Peyer's patch (tissue), 4 donors: ENCODE measurements at regions not wholly inside any gene's neighbourhood (a gene's known extent, or its start where the extent isn't known, plus 50 kb on each side); places are given as distances from the start of the nearest gene placed in this dataset.

ENCODE experiments used
- DNase-seq, 3 donors: peaks; one replicate each; pipeline ENCODE4 v3.0.0-alpha.2; 2017 to 2019
- H3K27ac ChIP-seq, 4 donors: fragments of 200-600 bp; sonication (generic); one replicate each; pipeline ENCODE4 v1.5.1; 2016 to 2019
- H3K27me3 ChIP-seq, 2 donors: fragments of 200-600 bp; sonication (generic); one replicate each; pipeline ENCODE4 v1.5.1; 2019
- H3K36me3 ChIP-seq, 3 donors: fragments of 200-600 bp; sonication (generic); one replicate each; pipeline ENCODE4 v1.5.1; 2016 to 2019
- H3K4me1 ChIP-seq, 4 donors: fragments of 200-600 bp; sonication (generic); one replicate each; pipeline ENCODE4 v1.5.1; 2016 to 2019
- H3K4me3 ChIP-seq, 4 donors: fragments of 200-600 bp; sonication (generic); 1 replicate in 3 of 4; 2 replicates in 1 of 4; pipeline ENCODE4 v1.5.1; 2016 to 2019; ENCODE audit warnings: mild to moderate bottlenecking in 1 of 4
- H3K9me3 ChIP-seq, 4 donors: fragments of 200-600 bp; sonication (generic); one replicate each; pipeline ENCODE4 v1.5.1; 2016 to 2019; ENCODE audit warnings: mild to moderate bottlenecking in 1 of 4
- POLR2A ChIP-seq, 2 donors: fragments of 450-650 bp; IDR thresholded peaks; one replicate each; pipeline ENCODE4 v1.5.1; 2017; ENCODE audit warnings: antibody characterized with exemption in 2 of 2, mild to moderate bottlenecking in 2 of 2, moderate library complexity in 2 of 2
- TF ChIP-seq, protein P1 (sequence below), 6 experiments: fragments of 450-650 bp in 4 of 6; fragments of 200-600 bp in 2 of 6; sonication (generic) in 1 of 6; IDR thresholded peaks; one replicate each; pipeline ENCODE4 v1.5.1; 2017 to 2019; ENCODE audit warnings: antibody characterized with exemption in 6 of 6, mild to moderate bottlenecking in 3 of 6, moderate library complexity in 1 of 6

DNA sequence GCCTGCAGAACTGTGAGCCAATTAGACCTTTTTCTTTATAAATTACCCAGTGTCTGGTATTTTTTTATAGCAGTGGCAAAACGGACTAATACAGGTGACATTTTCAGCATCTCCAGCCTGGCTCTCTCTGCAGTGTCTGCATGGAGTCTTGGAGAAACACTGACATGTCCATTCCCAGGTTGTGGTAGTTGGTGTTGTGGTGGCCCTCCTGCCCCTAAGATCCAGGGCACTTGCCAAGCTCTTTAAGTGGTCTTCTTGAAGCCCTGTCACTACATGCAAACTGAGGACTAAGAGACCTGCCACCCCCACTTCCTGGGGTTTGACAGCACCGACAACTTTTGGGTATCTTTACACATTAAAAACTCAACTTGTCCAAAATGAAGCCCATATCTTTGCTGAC lies 419.4 kb downstream of the NPHP4 start:
- TF ChIP-seq, protein P1, sequence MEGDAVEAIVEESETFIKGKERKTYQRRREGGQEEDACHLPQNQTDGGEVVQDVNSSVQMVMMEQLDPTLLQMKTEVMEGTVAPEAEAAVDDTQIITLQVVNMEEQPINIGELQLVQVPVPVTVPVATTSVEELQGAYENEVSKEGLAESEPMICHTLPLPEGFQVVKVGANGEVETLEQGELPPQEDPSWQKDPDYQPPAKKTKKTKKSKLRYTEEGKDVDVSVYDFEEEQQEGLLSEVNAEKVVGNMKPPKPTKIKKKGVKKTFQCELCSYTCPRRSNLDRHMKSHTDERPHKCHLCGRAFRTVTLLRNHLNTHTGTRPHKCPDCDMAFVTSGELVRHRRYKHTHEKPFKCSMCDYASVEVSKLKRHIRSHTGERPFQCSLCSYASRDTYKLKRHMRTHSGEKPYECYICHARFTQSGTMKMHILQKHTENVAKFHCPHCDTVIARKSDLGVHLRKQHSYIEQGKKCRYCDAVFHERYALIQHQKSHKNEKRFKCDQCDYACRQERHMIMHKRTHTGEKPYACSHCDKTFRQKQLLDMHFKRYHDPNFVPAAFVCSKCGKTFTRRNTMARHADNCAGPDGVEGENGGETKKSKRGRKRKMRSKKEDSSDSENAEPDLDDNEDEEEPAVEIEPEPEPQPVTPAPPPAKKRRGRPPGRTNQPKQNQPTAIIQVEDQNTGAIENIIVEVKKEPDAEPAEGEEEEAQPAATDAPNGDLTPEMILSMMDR (IDR thresholded peaks at IDR 0.05) = no peak
- no peak for TF ChIP-seq POLR2A (IDR thresholded peaks at IDR 0.05)
- no peaks in the 10 kb centered on the region for H3K27me3 ChIP-seq
- no peaks in the 10 kb centered on the region for H3K4me1 ChIP-seq
- H3K27ac ChIP-seq = no peak overlapping the region
- DNase-seq = no peak
- H3K9me3 ChIP-seq = no peaks in the 10 kb centered on the region
- H3K36me3 ChIP-seq = no peaks in the 10 kb centered on the region
- no peak overlapping the region for H3K4me3 ChIP-seq

DNA sequence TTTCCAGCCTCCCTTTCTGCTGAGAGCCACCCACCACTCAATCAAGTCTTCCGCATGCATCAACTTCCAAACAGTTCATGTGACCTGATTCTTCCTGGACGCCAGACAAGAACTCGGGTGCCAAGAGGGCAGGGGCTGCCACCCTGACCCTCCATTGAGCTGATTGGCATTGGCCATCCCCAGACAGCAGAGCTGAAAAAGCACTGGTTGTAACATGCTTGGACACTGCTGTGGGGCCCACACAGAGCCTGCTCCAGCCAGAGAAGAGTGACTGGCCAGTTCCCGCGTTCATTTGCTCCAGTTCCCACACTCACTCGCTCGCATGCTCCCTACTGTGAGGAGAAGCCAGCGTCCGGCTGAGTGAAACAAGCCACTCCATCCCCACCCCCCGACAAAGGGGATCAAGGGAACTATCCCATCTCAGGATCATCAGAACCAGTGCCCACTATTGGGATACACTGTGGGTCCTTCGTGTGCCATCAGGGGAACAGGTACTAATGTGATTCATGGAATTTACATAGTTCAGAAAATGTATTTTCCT lies 420.3 kb downstream of the NPHP4 start:
- TF ChIP-seq, protein P1 (IDR thresholded peaks at IDR 0.05) = no peak
- TF ChIP-seq POLR2A (IDR thresholded peaks at IDR 0.05) = no peak
- no peak overlapping the region for H3K27ac ChIP-seq
- H3K4me1 ChIP-seq = no peaks in the 10 kb centered on the region
- H3K27me3 ChIP-seq = no peaks in the 10 kb centered on the region
- no peak for DNase-seq
- H3K4me3 ChIP-seq = no peak overlapping the region
- H3K36me3 ChIP-seq = no peaks in the 10 kb centered on the region
- H3K9me3 ChIP-seq = no peaks in the 10 kb centered on the region

DNA sequence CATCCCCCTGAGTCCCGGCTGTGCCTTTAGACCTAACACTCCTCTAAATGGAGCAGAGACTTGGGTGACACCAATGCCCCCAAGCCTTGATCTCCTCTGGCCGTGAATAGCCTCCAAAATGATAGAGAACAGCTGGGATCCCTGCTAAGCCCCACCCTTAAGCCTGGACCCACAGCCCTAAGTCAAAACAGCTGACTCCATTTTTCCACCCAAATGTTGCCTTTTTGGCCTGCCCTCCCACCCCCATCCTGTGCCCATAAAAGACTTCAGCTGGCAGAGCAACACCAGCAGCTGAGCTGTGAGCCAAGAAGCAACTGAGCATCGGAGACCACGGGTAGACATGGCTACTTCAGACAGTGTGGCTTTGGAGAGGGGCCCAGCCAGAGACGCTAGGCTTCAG lies 420.8 kb downstream of the NPHP4 start:
- Histone ChIP-seq H3K27me3 (no peaks in the 10 kb centered on the region), H3K9me3 (no peaks in the 10 kb centered on the region), H3K4me1 (no peaks in the 10 kb centered on the region), H3K27ac (no peak overlapping the region), H3K4me3 (no peak overlapping the region), H3K36me3 (no peaks in the 10 kb centered on the region)
- no peak for DNase-seq
- no peak for TF ChIP-seq POLR2A (IDR thresholded peaks at IDR 0.05)
- TF ChIP-seq, protein P1 (IDR thresholded peaks at IDR 0.05) = no peak

DNA sequence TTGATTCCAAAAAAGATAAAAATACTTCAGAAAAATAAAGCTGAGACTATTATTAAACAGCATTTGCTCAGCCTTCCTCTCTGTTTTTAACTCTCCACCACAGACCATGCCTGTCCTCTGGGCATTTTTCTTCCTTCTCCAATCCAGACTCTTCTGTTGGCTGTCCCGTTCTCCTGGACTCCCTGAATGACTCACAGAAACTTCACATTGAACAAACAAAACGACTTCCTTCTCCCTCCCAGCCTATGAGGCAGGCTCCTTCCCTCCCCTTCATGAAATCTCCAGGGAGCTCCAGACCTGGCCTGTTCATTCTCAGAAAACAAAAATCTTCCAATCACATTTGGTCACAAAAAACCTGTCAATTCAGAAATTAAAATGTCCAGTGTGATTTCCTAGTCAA lies 421.3 kb downstream of the NPHP4 start:
- Histone ChIP-seq H3K27ac (no peak overlapping the region), H3K4me1 (no peaks in the 10 kb centered on the region), H3K9me3 (no peaks in the 10 kb centered on the region), H3K4me3 (no peak overlapping the region), H3K27me3 (no peaks in the 10 kb centered on the region), H3K36me3 (no peaks in the 10 kb centered on the region)
- TF ChIP-seq, protein P1 (IDR thresholded peaks at IDR 0.05) = no peak
- TF ChIP-seq POLR2A (IDR thresholded peaks at IDR 0.05) = no peak
- DNase-seq = no peak

DNA sequence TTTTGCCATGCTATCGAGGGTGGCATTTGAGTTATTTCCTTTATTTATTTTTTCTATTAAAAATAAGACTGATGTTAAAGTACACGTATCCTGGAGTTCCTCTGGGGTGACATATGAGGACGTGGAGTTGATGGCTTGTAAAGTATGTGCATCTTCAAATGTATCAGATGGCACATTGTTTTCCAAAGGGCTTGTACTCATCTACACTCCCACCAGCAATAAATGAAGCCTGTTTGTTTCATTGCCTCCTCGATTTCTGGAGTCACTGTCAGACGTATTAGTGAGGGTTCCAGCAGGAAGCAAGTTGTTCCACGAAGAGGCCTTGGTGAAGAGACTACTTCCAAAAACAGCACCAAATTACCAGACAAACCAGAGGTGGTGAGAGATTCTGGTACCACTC lies 423.9 kb downstream of the NPHP4 start:
- no peak overlapping the region for H3K4me3 ChIP-seq
- TF ChIP-seq, protein P1 (IDR thresholded peaks at IDR 0.05) = no peak
- TF ChIP-seq POLR2A (IDR thresholded peaks at IDR 0.05) = no peak
- no peaks in the 10 kb centered on the region for H3K27me3 ChIP-seq
- H3K27ac ChIP-seq = no peak overlapping the region
- H3K9me3 ChIP-seq = no peaks in the 10 kb centered on the region
- no peaks in the 10 kb centered on the region for H3K4me1 ChIP-seq
- H3K36me3 ChIP-seq = no peaks in the 10 kb centered on the region
- no peak for DNase-seq

DNA sequence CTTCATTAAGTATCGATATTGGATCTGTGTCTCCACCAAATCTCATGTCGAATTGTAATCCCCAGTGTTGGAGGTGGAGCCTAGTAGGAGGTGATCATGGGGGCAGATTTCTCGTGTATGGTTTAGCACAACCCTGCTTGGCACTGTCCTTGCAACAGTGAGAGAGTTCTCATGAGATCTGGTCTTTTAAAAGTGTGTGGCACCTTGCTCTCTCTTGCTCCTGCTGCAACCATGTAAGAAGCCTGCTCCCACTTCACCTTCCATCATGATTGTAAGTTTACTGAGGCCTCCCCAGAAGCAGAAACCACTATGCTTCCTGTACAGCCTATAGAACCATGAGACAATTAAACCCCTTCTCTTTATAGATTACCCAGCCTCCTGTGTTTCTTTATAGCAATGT lies 424.4 kb downstream of the NPHP4 start:
- no peak for TF ChIP-seq POLR2A (IDR thresholded peaks at IDR 0.05)
- TF ChIP-seq, protein P1 (IDR thresholded peaks at IDR 0.05) = no peak
- no peaks in the 10 kb centered on the region for H3K27me3 ChIP-seq
- no peaks in the 10 kb centered on the region for H3K4me1 ChIP-seq
- H3K36me3 ChIP-seq = no peaks in the 10 kb centered on the region
- no peak overlapping the region for H3K27ac ChIP-seq
- no peak overlapping the region for H3K4me3 ChIP-seq
- no peak for DNase-seq
- no peaks in the 10 kb centered on the region for H3K9me3 ChIP-seq
